ENCODE measurements at regions not wholly inside any gene's neighbourhood (a gene's known extent, or its start where the extent isn't known, plus 50 kb on each side); places are given as distances from the start of the nearest gene placed in this dataset.
A peak's percentile ranks its signal among the peaks of the same experiment; 100 is the strongest.

- no peaks in the 10 kb centered on the region for H3K9me3 ChIP-seq (ENCODE audit: control insufficient read depth, insufficient read depth, low read depth, low read length)
- H3K9ac ChIP-seq (ENCODE audit: insufficient read depth, low read length), result no peak overlapping the region
- no peak overlapping the region for H3K4me2 ChIP-seq (ENCODE audit: extremely low read depth, insufficient read depth, low read length)
- no peak for DNase-seq (ENCODE audit: low read depth in 2 of 2)
- no peaks in the 10 kb centered on the region for H3K4me1 ChIP-seq (ENCODE audit: control insufficient read depth, extremely low read depth, insufficient read depth, low read length)
- H3K4me3 ChIP-seq (replicated peaks in 1 of 4; ENCODE audit: control extremely low read depth in 1 of 4, insufficient read depth in 1 of 4, low read depth in 3 of 4, low read length in 4 of 4), result no peak overlapping the region
- no peak overlapping the region for H2AFZ ChIP-seq (ENCODE audit: low read length)
- H3K79me2 ChIP-seq (ENCODE audit: control insufficient read depth, insufficient read depth, low read length), result no peaks in the 10 kb centered on the region
- H3K36me3 ChIP-seq (ENCODE audit: control insufficient read depth, insufficient read depth, low read length), result no peaks in the 10 kb centered on the region
- TF ChIP-seq EZH2 (IDR thresholded peaks at IDR 0.05; ENCODE audit: low read length, missing control alignments) (no peak), CTCF (conservative IDR thresholded peaks at IDR 0.05 in 1 of 2, IDR thresholded peaks at IDR 0.05 in 1 of 2; ENCODE audit: low read depth in 1 of 2, low read length in 2 of 2) (no peak)
- no peaks in the 10 kb centered on the region for H3K27me3 ChIP-seq (ENCODE audit: control insufficient read depth, insufficient read depth, low read length)
- H3K27ac ChIP-seq (ENCODE audit: insufficient read depth, low read length), result no peak overlapping the region
- no peaks in the 10 kb centered on the region for H4K20me1 ChIP-seq (ENCODE audit: control insufficient read depth, extremely low read depth, insufficient read depth, low read length)
Measured at GRCh38 chr11:25357133-25357532, 860.3 kb downstream of the LUZP2 start.

GRCh38 chr11:25377466-25377865 lies 880.6 kb downstream of the LUZP2 start:
- no peak overlapping the region for H3K4me2 ChIP-seq (ENCODE audit: extremely low read depth, insufficient read depth, low read length)
- H3K4me1 ChIP-seq (ENCODE audit: control insufficient read depth, extremely low read depth, insufficient read depth, low read length), result no peaks in the 10 kb centered on the region
- no peaks in the 10 kb centered on the region for H3K27me3 ChIP-seq (ENCODE audit: control insufficient read depth, insufficient read depth, low read length)
- H3K9ac ChIP-seq (ENCODE audit: insufficient read depth, low read length), result no peak overlapping the region
- H2AFZ ChIP-seq (ENCODE audit: low read length), result no peak overlapping the region
- no peaks in the 10 kb centered on the region for H4K20me1 ChIP-seq (ENCODE audit: control insufficient read depth, extremely low read depth, insufficient read depth, low read length)
- DNase-seq (ENCODE audit: low read depth in 2 of 2), result no peak
- no peaks in the 10 kb centered on the region for H3K36me3 ChIP-seq (ENCODE audit: control insufficient read depth, insufficient read depth, low read length)
- no peak overlapping the region for H3K4me3 ChIP-seq (replicated peaks in 1 of 4; ENCODE audit: control extremely low read depth in 1 of 4, insufficient read depth in 1 of 4, low read depth in 3 of 4, low read length in 4 of 4)
- no peak for TF ChIP-seq CTCF (conservative IDR thresholded peaks at IDR 0.05 in 1 of 2, IDR thresholded peaks at IDR 0.05 in 1 of 2; ENCODE audit: low read depth in 1 of 2, low read length in 2 of 2)
- TF ChIP-seq EZH2 (IDR thresholded peaks at IDR 0.05; ENCODE audit: low read length, missing control alignments), result no peak
- H3K79me2 ChIP-seq (ENCODE audit: control insufficient read depth, insufficient read depth, low read length), result no peaks in the 10 kb centered on the region
- H3K27ac ChIP-seq (ENCODE audit: insufficient read depth, low read length), result no peak overlapping the region
- no peaks in the 10 kb centered on the region for H3K9me3 ChIP-seq (ENCODE audit: control insufficient read depth, insufficient read depth, low read depth, low read length)

GRCh38 chr11:25396847-25397246 lies 900.0 kb downstream of the LUZP2 start:
- DNase-seq (ENCODE audit: low read depth in 2 of 2), result peak in 1 of 2 donors; percentile 9
- Histone ChIP-seq H3K27me3 (ENCODE audit: control insufficient read depth, insufficient read depth, low read length) (no peaks in the 10 kb centered on the region), H3K9ac (ENCODE audit: insufficient read depth, low read length) (no peak overlapping the region), H2AFZ (ENCODE audit: low read length) (no peak overlapping the region), H4K20me1 (ENCODE audit: control insufficient read depth, extremely low read depth, insufficient read depth, low read length) (no peaks in the 10 kb centered on the region), H3K4me2 (ENCODE audit: extremely low read depth, insufficient read depth, low read length) (no peak overlapping the region), H3K27ac (ENCODE audit: insufficient read depth, low read length) (no peak overlapping the region), H3K4me1 (ENCODE audit: control insufficient read depth, extremely low read depth, insufficient read depth, low read length) (no peaks in the 10 kb centered on the region), H3K36me3 (ENCODE audit: control insufficient read depth, insufficient read depth, low read length) (no peaks in the 10 kb centered on the region), H3K79me2 (ENCODE audit: control insufficient read depth, insufficient read depth, low read length) (no peaks in the 10 kb centered on the region), H3K9me3 (ENCODE audit: control insufficient read depth, insufficient read depth, low read depth, low read length) (no peaks in the 10 kb centered on the region), H3K4me3 (replicated peaks in 1 of 4; ENCODE audit: control extremely low read depth in 1 of 4, insufficient read depth in 1 of 4, low read depth in 3 of 4, low read length in 4 of 4) (no peak overlapping the region)
- TF ChIP-seq CTCF (conservative IDR thresholded peaks at IDR 0.05 in 1 of 2, IDR thresholded peaks at IDR 0.05 in 1 of 2; ENCODE audit: low read depth in 1 of 2, low read length in 2 of 2), result no peak
- TF ChIP-seq EZH2 (IDR thresholded peaks at IDR 0.05; ENCODE audit: low read length, missing control alignments), result no peak

Measured in fibroblast of lung (primary cell).